Adrenal gland (tissue), 5 donors: ENCODE measurements at regions not wholly inside any gene's neighbourhood (a gene's known extent, or its start where the extent isn't known, plus 50 kb on each side); places are given as distances from the start of the nearest gene placed in this dataset.

Experiments used
- POLR2A ChIP-seq, 2 donors: fragments of 450-650 bp; IDR thresholded peaks; one replicate each; pipeline ENCODE4 v1.6.1; 2017; ENCODE audit warnings: antibody characterized with exemption in 2 of 2, mild to moderate bottlenecking in 2 of 2, moderate library complexity in 1 of 2
- TF ChIP-seq, protein P1 (sequence below), 6 experiments: fragments of 450-650 bp in 4 of 6; fragments of 200-600 bp in 2 of 6; sonication (generic) in 1 of 6; IDR thresholded peaks; 1 replicate in 5 of 6; 2 replicates in 1 of 6; pipeline versions ENCODE4 v1.5.1 to v1.8.0; 2016 to 2021; ENCODE audit warnings: antibody characterized with exemption in 6 of 6, mild to moderate bottlenecking in 2 of 6, moderate library complexity in 1 of 6
- donor health status: DM: no; HTN: no; CAD: no.

GRCh38 chr1:208743361-208743760 is 499.2 kb upstream of the PLXNA2 start:
- TF ChIP-seq POLR2A (IDR thresholded peaks at IDR 0.05) = no peak
- TF ChIP-seq, protein P1, sequence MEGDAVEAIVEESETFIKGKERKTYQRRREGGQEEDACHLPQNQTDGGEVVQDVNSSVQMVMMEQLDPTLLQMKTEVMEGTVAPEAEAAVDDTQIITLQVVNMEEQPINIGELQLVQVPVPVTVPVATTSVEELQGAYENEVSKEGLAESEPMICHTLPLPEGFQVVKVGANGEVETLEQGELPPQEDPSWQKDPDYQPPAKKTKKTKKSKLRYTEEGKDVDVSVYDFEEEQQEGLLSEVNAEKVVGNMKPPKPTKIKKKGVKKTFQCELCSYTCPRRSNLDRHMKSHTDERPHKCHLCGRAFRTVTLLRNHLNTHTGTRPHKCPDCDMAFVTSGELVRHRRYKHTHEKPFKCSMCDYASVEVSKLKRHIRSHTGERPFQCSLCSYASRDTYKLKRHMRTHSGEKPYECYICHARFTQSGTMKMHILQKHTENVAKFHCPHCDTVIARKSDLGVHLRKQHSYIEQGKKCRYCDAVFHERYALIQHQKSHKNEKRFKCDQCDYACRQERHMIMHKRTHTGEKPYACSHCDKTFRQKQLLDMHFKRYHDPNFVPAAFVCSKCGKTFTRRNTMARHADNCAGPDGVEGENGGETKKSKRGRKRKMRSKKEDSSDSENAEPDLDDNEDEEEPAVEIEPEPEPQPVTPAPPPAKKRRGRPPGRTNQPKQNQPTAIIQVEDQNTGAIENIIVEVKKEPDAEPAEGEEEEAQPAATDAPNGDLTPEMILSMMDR (IDR thresholded peaks at IDR 0.05) = no peak
